ENCODE measurements at regions not wholly inside any gene's neighbourhood (a gene's known extent, or its start where the extent isn't known, plus 50 kb on each side); places are given as distances from the start of the nearest gene placed in this dataset.
"Not testable (repeated sequence)": the region's sequence is repeated elsewhere in the genome, so short reads cannot be mapped to it uniquely, and the experiment has no call there.

GRCh38 chr16:32085438-32086141 is 167.5 kb upstream of the TP53TG3D start:
- TF ChIP-seq POLR2A (IDR thresholded peaks at IDR 0.05; ENCODE audit: low read length); GATA1 (IDR thresholded peaks at IDR 0.05; ENCODE audit: low read depth, low read length): not testable (repeated sequence)

Data from erythroblast (primary cell).